ENCODE measurements at regions not wholly inside any gene's neighbourhood (a gene's known extent, or its start where the extent isn't known, plus 50 kb on each side); places are given as distances from the start of the nearest gene placed in this dataset.
A peak's percentile ranks its signal among the peaks of the same experiment; 100 is the strongest.

DNA sequence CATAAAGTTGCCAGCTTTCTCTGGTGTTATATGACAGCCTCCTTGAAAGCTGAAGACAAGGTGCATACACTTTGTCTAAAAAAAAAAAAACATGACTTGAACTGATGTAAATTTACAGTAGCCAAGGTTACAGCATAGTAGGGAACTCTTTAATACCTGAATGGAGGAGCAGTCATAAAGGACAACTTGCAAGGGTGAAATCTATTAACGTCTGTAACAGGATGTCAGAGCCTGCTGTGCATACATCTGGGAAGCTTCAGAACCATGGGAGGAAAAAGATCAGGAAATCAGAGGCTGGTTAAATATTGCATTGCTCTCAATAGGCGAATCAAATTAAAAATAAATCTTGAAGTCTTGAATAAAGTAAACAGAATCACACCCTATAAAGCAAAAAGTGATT lies 484.0 kb upstream of the CTSO start:
- Histone ChIP-seq H3K36me3 (no peaks in the 10 kb centered on the region), H3K4me2 (no peak overlapping the region)
- TF ChIP-seq Cebpa-rat (IDR thresholded peaks at IDR 0.05): no peak

DNA sequence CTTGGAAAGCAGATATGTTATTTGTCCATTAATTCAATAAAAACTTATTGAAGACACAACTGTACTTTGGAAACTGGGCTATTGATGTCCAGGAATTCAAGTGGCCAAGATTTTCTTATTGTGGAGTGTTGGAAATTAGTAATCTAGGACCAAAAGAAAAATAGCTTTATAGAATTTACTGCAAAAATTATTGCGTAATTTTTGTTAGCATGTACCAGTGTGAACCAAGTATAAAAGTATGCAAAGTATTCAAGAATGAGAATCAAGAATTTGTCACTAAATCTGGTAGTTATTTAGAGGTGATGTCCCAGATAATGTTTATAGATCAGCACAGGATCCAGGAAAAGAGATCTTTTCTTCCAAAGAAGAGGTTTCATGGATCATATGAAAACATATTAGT lies 468.9 kb upstream of the CTSO start:
- H4K20me1 ChIP-seq: no peaks in the 10 kb centered on the region
- H3K4me3 ChIP-seq: no peak overlapping the region
- peak in 2 of 11 experiments; percentile 68 to 86; a peak in 5 of 22 replicates for TF ChIP-seq Cebpa-rat (IDR thresholded peaks at IDR 0.05)
- H3K9ac ChIP-seq: no peak overlapping the region
- no peak overlapping the region for H3K4me2 ChIP-seq
- H3K36me3 ChIP-seq: no peaks in the 10 kb centered on the region
- no peak overlapping the region for H3K27ac ChIP-seq
- no peaks in the 10 kb centered on the region for H3K27me3 ChIP-seq
- H3K9me3 ChIP-seq (replicated peaks in 1 of 11): peaks cover 0 to 7% (median 5%) of the 10 kb centered on the region in 11 experiments; a peak in 7 of 22 replicates
- H3K4me1 ChIP-seq: no peaks in the 10 kb centered on the region

More for the DNA sequence above, 484.0 kb upstream of the CTSO start:
- no peaks in the 10 kb centered on the region for H3K9me3 ChIP-seq (replicated peaks in 1 of 11)
- H4K20me1 ChIP-seq: no peaks in the 10 kb centered on the region
- H3K4me3 ChIP-seq: no peak overlapping the region
- no peaks in the 10 kb centered on the region for H3K4me1 ChIP-seq
- H3K27me3 ChIP-seq: no peaks in the 10 kb centered on the region
- no peak overlapping the region for H3K27ac ChIP-seq
- no peak overlapping the region for H3K9ac ChIP-seq

DNA sequence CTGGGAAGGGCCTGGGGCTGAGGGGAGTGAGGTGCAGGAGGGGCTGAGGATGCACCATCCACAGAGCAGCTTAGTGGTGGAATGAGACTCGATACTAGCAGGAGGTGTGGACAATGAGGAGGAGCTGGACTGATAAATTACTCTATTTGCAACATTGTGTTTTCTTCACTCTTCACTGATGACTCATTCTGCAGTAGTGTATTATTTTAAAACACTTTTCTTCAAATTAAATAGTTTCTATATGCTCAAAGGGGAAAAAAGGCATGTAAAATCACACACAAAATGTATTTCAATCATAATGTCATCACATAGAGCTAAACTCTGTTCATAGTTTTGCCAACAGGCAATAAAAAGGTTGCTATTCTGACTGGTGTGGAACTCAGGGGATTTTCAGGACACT lies 467.0 kb upstream of the CTSO start:
- no peaks in the 10 kb centered on the region for H3K36me3 ChIP-seq
- TF ChIP-seq Cebpa-rat (IDR thresholded peaks at IDR 0.05): no peak
- no peak overlapping the region for H3K27ac ChIP-seq
- H3K27me3 ChIP-seq: no peaks in the 10 kb centered on the region
- peaks cover 0 to 17% (median 8%) of the 10 kb centered on the region in 11 experiments; a peak in 7 of 22 replicates for H3K9me3 ChIP-seq (replicated peaks in 1 of 11)
- no peaks in the 10 kb centered on the region for H3K4me1 ChIP-seq
- no peak overlapping the region for H3K4me2 ChIP-seq
- no peak overlapping the region for H3K9ac ChIP-seq
- no peaks in the 10 kb centered on the region for H4K20me1 ChIP-seq
- H3K4me3 ChIP-seq: no peak overlapping the region

DNA sequence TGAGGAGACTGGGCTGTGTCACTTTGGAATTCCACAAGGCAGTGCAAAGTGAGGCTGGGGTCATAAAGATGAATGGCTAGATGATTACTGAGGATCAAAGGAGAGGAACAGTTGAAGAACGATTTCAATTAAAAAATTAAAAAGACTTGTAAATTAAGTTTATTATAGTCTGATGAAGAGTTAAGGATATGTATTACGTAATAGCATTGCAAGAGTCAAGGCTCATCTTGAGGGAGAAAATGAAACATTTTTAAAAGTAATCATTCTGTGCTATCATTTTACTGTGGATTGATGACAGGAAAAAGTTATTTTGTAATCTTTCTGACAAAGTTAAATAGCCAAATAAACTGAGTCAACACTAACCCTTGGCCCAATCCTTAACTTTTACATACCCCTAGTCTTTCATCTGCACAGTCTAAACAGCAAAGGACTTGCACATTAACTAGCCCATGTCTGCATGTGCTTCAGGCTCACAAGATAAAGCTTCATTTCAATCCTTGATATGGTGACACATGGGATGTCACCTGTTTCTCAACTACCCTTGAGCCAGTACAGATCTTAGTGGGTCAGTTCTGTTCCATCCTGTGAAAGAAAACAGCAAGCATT lies 465.5 kb upstream of the CTSO start:
- H3K4me1 ChIP-seq: no peaks in the 10 kb centered on the region
- H3K4me2 ChIP-seq: no peak overlapping the region
- H3K36me3 ChIP-seq: no peaks in the 10 kb centered on the region
- H3K9me3 ChIP-seq (replicated peaks in 1 of 11): peaks cover 0 to 17% (median 8%) of the 10 kb centered on the region in 11 experiments; a peak in 7 of 22 replicates
- H3K27ac ChIP-seq: no peak overlapping the region
- no peak overlapping the region for H3K9ac ChIP-seq
- H3K27me3 ChIP-seq: no peaks in the 10 kb centered on the region
- no peak overlapping the region for H3K4me3 ChIP-seq
- peak in 4 of 11 experiments; percentile 8 to 69 (median 41); a peak in 3 of 22 replicates for TF ChIP-seq Cebpa-rat (IDR thresholded peaks at IDR 0.05)
- H4K20me1 ChIP-seq: no peaks in the 10 kb centered on the region

DNA sequence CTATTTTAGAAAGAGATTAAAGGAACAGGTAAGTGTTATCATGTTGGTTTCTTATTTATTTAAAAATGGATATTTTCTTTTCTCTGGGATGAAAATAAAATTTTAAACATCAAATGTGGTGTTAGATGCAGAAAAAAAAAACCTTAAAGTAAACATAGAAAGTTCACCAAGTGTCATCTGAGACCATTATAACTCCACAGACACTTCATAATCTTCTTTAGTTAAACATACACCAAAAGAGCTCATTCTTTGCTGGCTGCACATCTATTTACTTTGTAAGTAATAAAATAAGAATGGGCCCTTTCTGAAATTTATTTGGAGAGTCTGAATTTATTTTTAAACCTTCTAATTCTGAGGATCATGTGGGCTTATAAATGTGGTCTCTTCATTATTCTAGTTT lies 460.7 kb upstream of the CTSO start:
- H3K9ac ChIP-seq: no peak overlapping the region
- no peaks in the 10 kb centered on the region for H3K36me3 ChIP-seq
- H3K27me3 ChIP-seq: no peaks in the 10 kb centered on the region
- peaks cover 0 to 17% (median 8%) of the 10 kb centered on the region in 11 experiments; a peak in 7 of 22 replicates for H3K9me3 ChIP-seq (replicated peaks in 1 of 11)
- H3K4me2 ChIP-seq: no peak overlapping the region
- H3K4me3 ChIP-seq: no peak overlapping the region
- no peak overlapping the region for H3K27ac ChIP-seq
- H3K4me1 ChIP-seq: no peaks in the 10 kb centered on the region
- H4K20me1 ChIP-seq: no peaks in the 10 kb centered on the region
- TF ChIP-seq Cebpa-rat (IDR thresholded peaks at IDR 0.05): no peak

DNA sequence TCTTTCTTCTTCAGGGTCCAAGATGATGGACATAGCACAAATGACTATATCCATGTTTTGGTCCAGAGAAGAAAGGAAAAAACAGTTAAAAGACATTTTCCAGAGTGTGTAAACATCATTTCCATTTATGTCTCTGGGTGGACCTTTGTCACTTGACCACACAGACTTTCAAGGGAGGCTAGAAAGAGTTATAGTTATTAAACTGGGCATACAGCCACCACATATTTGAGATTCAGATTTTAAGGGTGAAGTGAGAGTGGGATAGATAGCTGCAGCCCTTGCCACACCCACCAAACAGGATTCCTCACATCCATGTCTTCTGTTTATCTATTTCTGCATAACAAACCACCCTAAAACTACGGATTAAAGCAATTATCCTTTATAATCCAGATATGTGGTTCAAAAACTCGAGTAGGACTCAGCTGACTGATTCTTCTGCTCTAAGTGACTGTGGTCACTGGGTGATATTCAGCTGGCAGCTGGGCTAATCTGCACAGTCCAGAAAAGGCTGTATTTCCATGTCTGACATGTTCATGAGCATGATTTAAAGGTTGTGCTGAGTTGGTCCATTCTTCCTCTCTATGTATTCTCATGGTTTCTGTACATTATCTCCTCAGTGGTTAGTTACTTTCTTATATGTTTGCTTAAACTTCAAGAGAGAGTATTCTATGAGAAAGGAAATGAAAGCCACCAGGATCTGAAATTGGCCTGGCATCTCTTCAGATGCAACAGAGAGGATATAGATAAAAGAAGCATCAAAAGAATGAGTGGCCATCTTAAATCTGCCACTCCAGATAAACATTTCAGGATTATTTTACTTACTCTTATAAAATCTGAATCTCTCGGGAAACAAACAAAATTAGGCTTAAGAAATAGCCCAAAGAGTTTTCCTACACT lies 459.8 kb upstream of the CTSO start:
- no peak for TF ChIP-seq Cebpa-rat (IDR thresholded peaks at IDR 0.05)
- Histone ChIP-seq H4K20me1 (no peaks in the 10 kb centered on the region), H3K27ac (no peak overlapping the region), H3K4me2 (no peak overlapping the region), H3K9ac (no peak overlapping the region), H3K4me3 (no peak overlapping the region), H3K36me3 (no peaks in the 10 kb centered on the region), H3K27me3 (no peaks in the 10 kb centered on the region), H3K9me3 (replicated peaks in 1 of 11) (peaks cover 0 to 17% (median 8%) of the 10 kb centered on the region in 11 experiments; a peak in 7 of 22 replicates), H3K4me1 (no peaks in the 10 kb centered on the region)

DNA sequence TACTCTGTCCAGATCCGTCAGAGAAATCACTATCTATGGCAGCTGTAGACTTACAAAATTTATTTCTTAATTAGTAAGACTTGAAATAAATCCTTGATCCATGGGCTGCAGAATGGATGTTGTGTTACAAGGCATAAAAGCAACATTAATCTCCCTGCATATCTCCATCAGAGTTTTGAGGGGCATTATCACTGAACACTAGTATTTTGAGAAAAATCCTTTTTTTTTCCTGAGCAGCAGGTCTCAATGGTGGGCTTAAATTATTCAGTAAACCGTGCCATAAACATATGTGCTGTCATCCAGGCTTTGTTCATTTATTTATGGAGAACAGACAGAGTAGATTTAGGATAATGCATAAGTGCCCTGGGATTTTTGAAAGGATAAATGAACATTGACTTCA lies 457.9 kb upstream of the CTSO start:
- no peak for TF ChIP-seq Cebpa-rat (IDR thresholded peaks at IDR 0.05)
- H3K9ac ChIP-seq: no peak overlapping the region
- no peaks in the 10 kb centered on the region for H3K36me3 ChIP-seq
- H3K4me3 ChIP-seq: no peak overlapping the region
- H3K27ac ChIP-seq: no peak overlapping the region
- H3K27me3 ChIP-seq: no peaks in the 10 kb centered on the region
- H3K4me1 ChIP-seq: no peaks in the 10 kb centered on the region
- H3K4me2 ChIP-seq: no peak overlapping the region
- H4K20me1 ChIP-seq: no peaks in the 10 kb centered on the region
- peaks cover 0 to 6% (median 0%) of the 10 kb centered on the region in 11 experiments; a peak in 3 of 22 replicates for H3K9me3 ChIP-seq (replicated peaks in 1 of 11)

DNA sequence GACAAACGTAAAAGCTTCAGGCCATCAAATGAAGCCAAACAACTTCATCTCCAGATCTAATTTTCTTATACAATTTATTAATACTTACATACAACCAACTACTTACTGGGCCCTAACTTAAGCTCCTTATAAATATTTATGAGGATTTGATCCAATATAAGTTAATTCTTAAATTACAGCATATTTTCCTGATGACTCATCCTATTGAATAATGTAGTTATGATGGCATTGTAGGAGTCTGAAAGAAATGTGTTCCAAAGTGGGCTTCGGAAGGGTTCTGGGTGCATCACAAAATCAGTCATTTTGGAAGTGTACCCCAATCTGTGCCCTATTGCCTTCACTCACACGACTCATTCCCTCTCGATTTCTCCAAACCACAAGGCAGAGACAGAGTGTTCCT lies 455.1 kb upstream of the CTSO start:
- H3K4me2 ChIP-seq: no peak overlapping the region
- no peaks in the 10 kb centered on the region for H3K9me3 ChIP-seq (replicated peaks in 1 of 11)
- no peaks in the 10 kb centered on the region for H3K36me3 ChIP-seq
- no peak for TF ChIP-seq Cebpa-rat (IDR thresholded peaks at IDR 0.05)
- H3K27me3 ChIP-seq: no peaks in the 10 kb centered on the region
- no peak overlapping the region for H3K4me3 ChIP-seq
- no peaks in the 10 kb centered on the region for H4K20me1 ChIP-seq
- H3K4me1 ChIP-seq: no peaks in the 10 kb centered on the region
- H3K27ac ChIP-seq: no peak overlapping the region
- no peak overlapping the region for H3K9ac ChIP-seq

DNA sequence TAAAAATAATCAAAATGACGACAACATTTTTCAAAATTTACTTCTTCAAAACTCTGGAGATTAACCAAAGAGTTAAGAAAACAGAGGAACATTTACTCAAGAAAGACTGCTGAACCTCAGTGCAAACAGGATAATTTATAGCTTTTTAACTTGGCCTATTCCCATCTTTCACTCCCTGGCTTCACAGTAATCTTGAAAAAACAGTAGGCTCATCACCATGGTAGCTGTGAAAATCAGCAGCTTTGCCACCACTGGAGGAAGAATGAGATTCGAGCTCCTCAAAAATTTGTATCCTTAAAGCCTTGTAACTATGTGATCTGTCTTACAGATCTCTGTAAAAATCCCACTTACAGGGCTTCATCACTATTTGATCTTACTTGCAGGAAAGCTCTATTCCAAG lies 447.7 kb upstream of the CTSO start:
- Histone ChIP-seq H3K4me3 (no peak overlapping the region), H3K9ac (no peak overlapping the region), H3K9me3 (replicated peaks in 1 of 11) (peaks cover 0 to 10% (median 0%) of the 10 kb centered on the region in 11 experiments; a peak in 2 of 22 replicates), H3K4me1 (no peaks in the 10 kb centered on the region), H3K27me3 (no peaks in the 10 kb centered on the region), H3K4me2 (no peak overlapping the region), H3K36me3 (no peaks in the 10 kb centered on the region), H4K20me1 (no peaks in the 10 kb centered on the region), H3K27ac (no peak overlapping the region)
- TF ChIP-seq Cebpa-rat (IDR thresholded peaks at IDR 0.05): no peak
